ENCODE measurements at regions not wholly inside any gene's neighbourhood (a gene's known extent, or its start where the extent isn't known, plus 50 kb on each side); places are given as distances from the start of the nearest gene placed in this dataset.
A peak's percentile ranks its signal among the peaks of the same experiment; 100 is the strongest.

GRCh38 chr3:72279631-72280041 lies 494.7 kb upstream of the PROK2 start:
- H3K36me3 ChIP-seq (ENCODE audit: control insufficient read depth, insufficient read depth, low read length), result no peaks in the 10 kb centered on the region
- no peak overlapping the region; the same call in 1 of the 2 replicates for H3K4me2 ChIP-seq (ENCODE audit: low read depth, low read length)
- peak overlapping the region; percentile 12; the same call in 1 of the 2 replicates for H3K27ac ChIP-seq (ENCODE audit: insufficient read depth, low read length)
- no peak overlapping the region for H2AK5ac ChIP-seq (ENCODE audit: low read depth, low read length)
- H3K9me3 ChIP-seq (ENCODE audit: control insufficient read depth, insufficient read depth, low read length), result peaks cover 8% of the 10 kb centered on the region
- no peak overlapping the region for H2BK20ac ChIP-seq (ENCODE audit: low read depth, low read length)
- peak overlapping the region; percentile 23 for H2AFZ ChIP-seq (replicated peaks; ENCODE audit: low read length, poor library complexity)
- peak; percentile 36 for ATAC-seq (ENCODE audit: low read depth)
- dilution Hi-C loops (cut with HindIII; ENCODE audit: low sequenced_read_pairs, unreplicated experiment), result no loop called here
- H3K9ac ChIP-seq (ENCODE audit: low read depth, low read length), result no peak overlapping the region; the same call in 1 of the 2 replicates
- no peak overlapping the region; the same call in 1 of the 2 replicates for H3K18ac ChIP-seq (ENCODE audit: low read depth, low read length)
- BruUV-seq (replicated peaks), result no TSS peak
- H4K5ac ChIP-seq (ENCODE audit: low read depth, low read length), result no peak overlapping the region; the same call in 1 of the 2 replicates
- intact Hi-C loops (cut with micrococcal nuclease), result no loop called here
- ChIA-PET POLR2A (ENCODE audit: unreplicated experiment) (interaction anchor here (0.7 kb wide), 1 partner anchor 418 kb away, joined by 4 read pairs; no protein-coding TSS in a partner anchor), CTCF (no interaction called here)
- no peak overlapping the region for H3K56ac ChIP-seq (ENCODE audit: extremely low read depth, insufficient read depth, low read length)
- H4K91ac ChIP-seq (ENCODE audit: insufficient read depth, low read depth, low read length), result no peak overlapping the region
- no peaks in the 10 kb centered on the region for H4K20me1 ChIP-seq (ENCODE audit: insufficient read depth, low read length)
- no peak overlapping the region for H2BK5ac ChIP-seq (ENCODE audit: low read depth, low read length, poor library complexity, severe bottlenecking)
- no peak overlapping the region for H2BK120ac ChIP-seq (ENCODE audit: low read depth, low read length)
- H3K79me1 ChIP-seq (ENCODE audit: low read depth in 1 of 2, low read length in 2 of 2), result no peaks in the 10 kb centered on the region
- no peak for TF ChIP-seq BHLHE40 (IDR thresholded peaks at IDR 0.05; ENCODE audit: low read depth, low read length)
- TF ChIP-seq RCOR1 (IDR thresholded peaks at IDR 0.05; ENCODE audit: insufficient replicate concordance, low read length), result no peak
- TF ChIP-seq MXI1 (IDR thresholded peaks at IDR 0.05; ENCODE audit: borderline replicate concordance, low read depth, low read length), result no peak
- no peak for TF ChIP-seq ELK1 (IDR thresholded peaks at IDR 0.05; ENCODE audit: borderline replicate concordance, low read depth, low read length)
- TF ChIP-seq, protein P1, sequence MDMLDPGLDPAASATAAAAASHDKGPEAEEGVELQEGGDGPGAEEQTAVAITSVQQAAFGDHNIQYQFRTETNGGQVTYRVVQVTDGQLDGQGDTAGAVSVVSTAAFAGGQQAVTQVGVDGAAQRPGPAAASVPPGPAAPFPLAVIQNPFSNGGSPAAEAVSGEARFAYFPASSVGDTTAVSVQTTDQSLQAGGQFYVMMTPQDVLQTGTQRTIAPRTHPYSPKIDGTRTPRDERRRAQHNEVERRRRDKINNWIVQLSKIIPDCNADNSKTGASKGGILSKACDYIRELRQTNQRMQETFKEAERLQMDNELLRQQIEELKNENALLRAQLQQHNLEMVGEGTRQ (IDR thresholded peaks at IDR 0.05; ENCODE audit: low read depth, low read length), result no peak
- no peak for TF ChIP-seq POLR2A (IDR thresholded peaks at IDR 0.05; ENCODE audit: low read depth, low read length)
- no peak for TF ChIP-seq CHD1 (IDR thresholded peaks at IDR 0.05; ENCODE audit: low read depth, low read length)
- TF ChIP-seq MAZ (IDR thresholded peaks at IDR 0.05; ENCODE audit: borderline replicate concordance, low read depth, low read length), result no peak
- no peak for TF ChIP-seq RFX5 (IDR thresholded peaks at IDR 0.05; ENCODE audit: low read depth, low read length)
- no peak for TF ChIP-seq MAFK (IDR thresholded peaks at IDR 0.05; ENCODE audit: low read depth, low read length)
- TF ChIP-seq RAD21 (IDR thresholded peaks at IDR 0.05; ENCODE audit: low read length), result no peak
- TF ChIP-seq, protein P2, sequence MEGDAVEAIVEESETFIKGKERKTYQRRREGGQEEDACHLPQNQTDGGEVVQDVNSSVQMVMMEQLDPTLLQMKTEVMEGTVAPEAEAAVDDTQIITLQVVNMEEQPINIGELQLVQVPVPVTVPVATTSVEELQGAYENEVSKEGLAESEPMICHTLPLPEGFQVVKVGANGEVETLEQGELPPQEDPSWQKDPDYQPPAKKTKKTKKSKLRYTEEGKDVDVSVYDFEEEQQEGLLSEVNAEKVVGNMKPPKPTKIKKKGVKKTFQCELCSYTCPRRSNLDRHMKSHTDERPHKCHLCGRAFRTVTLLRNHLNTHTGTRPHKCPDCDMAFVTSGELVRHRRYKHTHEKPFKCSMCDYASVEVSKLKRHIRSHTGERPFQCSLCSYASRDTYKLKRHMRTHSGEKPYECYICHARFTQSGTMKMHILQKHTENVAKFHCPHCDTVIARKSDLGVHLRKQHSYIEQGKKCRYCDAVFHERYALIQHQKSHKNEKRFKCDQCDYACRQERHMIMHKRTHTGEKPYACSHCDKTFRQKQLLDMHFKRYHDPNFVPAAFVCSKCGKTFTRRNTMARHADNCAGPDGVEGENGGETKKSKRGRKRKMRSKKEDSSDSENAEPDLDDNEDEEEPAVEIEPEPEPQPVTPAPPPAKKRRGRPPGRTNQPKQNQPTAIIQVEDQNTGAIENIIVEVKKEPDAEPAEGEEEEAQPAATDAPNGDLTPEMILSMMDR (conservative IDR thresholded peaks at IDR 0.05; ENCODE audit: low read depth, low read length), result no peak
- no peak for TF ChIP-seq CEBPB (IDR thresholded peaks at IDR 0.05; ENCODE audit: low read depth, low read length)
- no peak for TF ChIP-seq FOS (IDR thresholded peaks at IDR 0.05; ENCODE audit: low read depth, low read length)
- TF ChIP-seq SMC3 (IDR thresholded peaks at IDR 0.05; ENCODE audit: low read depth, low read length), result no peak
- no peak for TF ChIP-seq NFE2L2 (IDR thresholded peaks at IDR 0.05; ENCODE audit: low read depth, low read length)
- H3K14ac ChIP-seq (replicated peaks; ENCODE audit: low read depth, low read length), result no peak overlapping the region
- H3K9me1 ChIP-seq (ENCODE audit: insufficient read depth, low read length), result 0 out of 2 replicates have a peak, but pooled peaks cover 3% of the 10 kb centered on the region
- H2BK15ac ChIP-seq (ENCODE audit: low read depth, low read length), result no peak overlapping the region
- WGBS, 2 experiments (ENCODE audit: extremely low coverage in 2 of 2, insufficient read length in 1 of 2), result 57% methylated on average over 1 of the region's 6 CpGs; no CpG with 5 or more reads in 1 of the 2 experiments
- no peak for DNase-seq
- H2AK9ac ChIP-seq (replicated peaks; ENCODE audit: low read depth, low read length, poor library complexity), result no peak overlapping the region
- no peak overlapping the region for H3K4me3 ChIP-seq (ENCODE audit: insufficient read depth, low read depth, low read length)
- peaks cover 8% of the 10 kb centered on the region; the same call in 1 of the 2 replicates for H3K4me1 ChIP-seq (ENCODE audit: control insufficient read depth, insufficient read depth, low read length)
- H4K8ac ChIP-seq (ENCODE audit: low read depth in 2 of 2, low read length in 2 of 2), result no peak overlapping the region
- H3K27me3 ChIP-seq (ENCODE audit: control insufficient read depth, insufficient read depth, low read length), result peaks cover 17% of the 10 kb centered on the region
- no peak overlapping the region; the same call in 1 of the 2 replicates for H3K4ac ChIP-seq (ENCODE audit: low read depth, low read length)
- in situ Hi-C loops (cut with MboI; ENCODE audit: low sequenced_read_pairs), result no loop called here
- H3K23ac ChIP-seq (ENCODE audit: low read depth, low read length), result no peak overlapping the region

Measured in IMR-90 (cell line).